ENCODE measurements at regions not wholly inside any gene's neighbourhood (a gene's known extent, or its start where the extent isn't known, plus 50 kb on each side); places are given as distances from the start of the nearest gene placed in this dataset.

- no peak for DNase-seq
Observed at GRCh38 chr22:47750086-47750485, 987.6 kb downstream of the TBC1D22A start.

- no peak for DNase-seq
Observed at GRCh38 chr22:47748957-47749356, 986.5 kb downstream of the TBC1D22A start.

- DNase-seq = no peak
Observed at GRCh38 chr22:47748271-47748670, 985.8 kb downstream of the TBC1D22A start.

GRCh38 chr22:47740109-47740805 lies 977.8 kb downstream of the TBC1D22A start:
- DNase-seq = no peak

- no peak for DNase-seq
Observed at GRCh38 chr22:47739291-47740015, 977.0 kb downstream of the TBC1D22A start.

- no peak for DNase-seq
Observed at GRCh38 chr22:47738472-47739013, 976.1 kb downstream of the TBC1D22A start.

GRCh38 chr22:47736186-47737034 lies 974.0 kb downstream of the TBC1D22A start:
- no peak for DNase-seq

GRCh38 chr22:47734511-47734910 lies 972.1 kb downstream of the TBC1D22A start:
- DNase-seq = no peak

GRCh38 chr22:47727641-47728040 lies 965.2 kb downstream of the TBC1D22A start:
- DNase-seq = no peak

- no peak for DNase-seq
Observed at GRCh38 chr22:47724751-47725150, 962.3 kb downstream of the TBC1D22A start.

- no peak for DNase-seq
Observed at GRCh38 chr22:47724030-47724429, 961.6 kb downstream of the TBC1D22A start.

- DNase-seq = no peak
Observed at GRCh38 chr22:47718337-47718736, 955.9 kb downstream of the TBC1D22A start.

GRCh38 chr22:47716890-47717615 lies 954.6 kb downstream of the TBC1D22A start:
- DNase-seq = no peak

GRCh38 chr22:47715866-47716578 lies 953.6 kb downstream of the TBC1D22A start:
- DNase-seq = no peak

- DNase-seq = no peak
Observed at GRCh38 chr22:47713941-47714340, 951.5 kb downstream of the TBC1D22A start.

- DNase-seq = no peak
Observed at GRCh38 chr22:47710135-47710534, 947.7 kb downstream of the TBC1D22A start.

GRCh38 chr22:47705350-47705749 lies 942.9 kb downstream of the TBC1D22A start:
- DNase-seq = no peak

- DNase-seq = no peak
Observed at GRCh38 chr22:47698906-47699305, 936.5 kb downstream of the TBC1D22A start.

- DNase-seq = no peak
Observed at GRCh38 chr22:47697861-47698260, 935.4 kb downstream of the TBC1D22A start.

- no peak for DNase-seq
Observed at GRCh38 chr22:47696776-47697175, 934.3 kb downstream of the TBC1D22A start.

GRCh38 chr22:47695176-47695575 lies 932.7 kb downstream of the TBC1D22A start:
- DNase-seq = no peak

Measured in bone marrow (tissue), 2 donors.